Suprapubic skin (tissue), 4 donors: ENCODE measurements at regions not wholly inside any gene's neighbourhood (a gene's known extent, or its start where the extent isn't known, plus 50 kb on each side); places are given as distances from the start of the nearest gene placed in this dataset.

Source experiments
- EP300 ChIP-seq: sonication (generic); formaldehyde crosslinking; IDR thresholded peaks from one replicate; pipeline ENCODE4 v1.6.1; 2017; ENCODE audit warnings: antibody characterized with exemption
- POLR2A ChIP-seq, 2 donors: fragments of 450-650 bp; IDR thresholded peaks; one replicate each; pipeline ENCODE4 v1.6.1; 2017; ENCODE audit warnings: antibody characterized with exemption in 2 of 2, mild to moderate bottlenecking in 2 of 2, moderate library complexity in 2 of 2
- POLR2AphosphoS5 ChIP-seq, 3 donors: sonication (generic); formaldehyde crosslinking; IDR thresholded peaks; one replicate each; pipeline ENCODE4 v1.6.1; 2017; ENCODE audit warnings: antibody characterized with exemption in 3 of 3
- TF ChIP-seq, protein P1 (sequence below), 2 donors: fragments of 200-600 bp in 1 of 2; fragments of 450-650 bp in 1 of 2; sonication (generic) in 1 of 2; IDR thresholded peaks; one replicate each; pipeline ENCODE4 v1.5.1; 2016 to 2019; ENCODE audit warnings: antibody characterized with exemption in 2 of 2, mild to moderate bottlenecking in 1 of 2, moderate library complexity in 1 of 2

DNA sequence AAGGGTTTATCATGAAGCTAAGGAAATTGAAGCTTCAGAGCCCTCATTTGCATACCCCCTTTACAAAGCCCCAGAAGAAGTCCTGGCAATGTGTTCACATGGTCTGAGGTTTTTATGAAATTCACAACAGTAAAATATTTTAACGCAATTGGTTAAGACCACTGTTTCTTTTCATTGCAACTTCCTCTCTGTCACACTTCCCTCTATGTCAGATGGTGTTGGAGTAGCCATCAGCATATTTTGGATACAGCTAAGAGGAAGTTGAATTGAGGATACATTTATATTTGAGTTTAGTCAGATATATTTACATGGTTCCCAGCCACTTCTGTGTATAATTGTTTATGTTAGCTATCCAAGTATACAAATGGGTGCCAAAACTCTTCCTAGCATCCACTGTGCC lies 170.0 kb downstream of the TXNL1 start:
- no peak for TF ChIP-seq POLR2AphosphoS5 (IDR thresholded peaks at IDR 0.05)
- no peak for TF ChIP-seq EP300
- TF ChIP-seq, protein P1, sequence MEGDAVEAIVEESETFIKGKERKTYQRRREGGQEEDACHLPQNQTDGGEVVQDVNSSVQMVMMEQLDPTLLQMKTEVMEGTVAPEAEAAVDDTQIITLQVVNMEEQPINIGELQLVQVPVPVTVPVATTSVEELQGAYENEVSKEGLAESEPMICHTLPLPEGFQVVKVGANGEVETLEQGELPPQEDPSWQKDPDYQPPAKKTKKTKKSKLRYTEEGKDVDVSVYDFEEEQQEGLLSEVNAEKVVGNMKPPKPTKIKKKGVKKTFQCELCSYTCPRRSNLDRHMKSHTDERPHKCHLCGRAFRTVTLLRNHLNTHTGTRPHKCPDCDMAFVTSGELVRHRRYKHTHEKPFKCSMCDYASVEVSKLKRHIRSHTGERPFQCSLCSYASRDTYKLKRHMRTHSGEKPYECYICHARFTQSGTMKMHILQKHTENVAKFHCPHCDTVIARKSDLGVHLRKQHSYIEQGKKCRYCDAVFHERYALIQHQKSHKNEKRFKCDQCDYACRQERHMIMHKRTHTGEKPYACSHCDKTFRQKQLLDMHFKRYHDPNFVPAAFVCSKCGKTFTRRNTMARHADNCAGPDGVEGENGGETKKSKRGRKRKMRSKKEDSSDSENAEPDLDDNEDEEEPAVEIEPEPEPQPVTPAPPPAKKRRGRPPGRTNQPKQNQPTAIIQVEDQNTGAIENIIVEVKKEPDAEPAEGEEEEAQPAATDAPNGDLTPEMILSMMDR (IDR thresholded peaks at IDR 0.05): no peak
- no peak for TF ChIP-seq POLR2A (IDR thresholded peaks at IDR 0.05)
